Parathyroid adenoma (tissue), 2 donors: ENCODE measurements at regions not wholly inside any gene's neighbourhood (a gene's known extent, or its start where the extent isn't known, plus 50 kb on each side); places are given as distances from the start of the nearest gene placed in this dataset.

ENCODE experiments used
- H2AFZ ChIP-seq: fragments of 300-600 bp; sonication (generic); one replicate; pipeline ENCODE4 v1.7.0; 2017; ENCODE audit warnings: antibody characterized with exemption, mild to moderate bottlenecking
- H3K27ac ChIP-seq: fragments of 300-600 bp; sonication (generic); one replicate; pipeline ENCODE4 v1.7.0; 2017
- H3K27me3 ChIP-seq: fragments of 300-600 bp; sonication (generic); one replicate; pipeline ENCODE4 v1.7.0; 2017; ENCODE audit warnings: low read length; ENCODE audit not compliant: control insufficient read depth, insufficient read depth
- H3K36me3 ChIP-seq: fragments of 300-600 bp; sonication (generic); one replicate; pipeline ENCODE4 v1.7.0; 2017; ENCODE audit warnings: low read length; ENCODE audit not compliant: control insufficient read depth, insufficient read depth
- H3K4me1 ChIP-seq: fragments of 300-600 bp; sonication (generic); one replicate; pipeline ENCODE4 v1.7.0; 2017; ENCODE audit warnings: control low read depth
- H3K4me2 ChIP-seq: fragments of 300-600 bp; sonication (generic); one replicate; pipeline ENCODE4 v1.7.0; 2017; ENCODE audit warnings: low read length
- H3K4me3 ChIP-seq: fragments of 300-600 bp; sonication (generic); one replicate; pipeline ENCODE4 v1.7.0; 2017; ENCODE audit warnings: low read depth, low read length
- H3K79me2 ChIP-seq: fragments of 300-600 bp; sonication (generic); one replicate; pipeline ENCODE4 v1.7.0; 2017; ENCODE audit warnings: control low read depth
- H3K9ac ChIP-seq: fragments of 300-600 bp; sonication (generic); one replicate; pipeline ENCODE4 v1.7.0; 2017; ENCODE audit warnings: mild to moderate bottlenecking
- H3K9me3 ChIP-seq: fragments of 300-600 bp; sonication (generic); one replicate; pipeline ENCODE4 v1.7.0; 2017; ENCODE audit warnings: low read length; ENCODE audit not compliant: control insufficient read depth
- TF ChIP-seq, protein P1 (sequence below): fragments of 300-600 bp; sonication (generic); IDR thresholded peaks from one replicate; pipeline ENCODE4 v1.7.0; 2017; ENCODE audit warnings: antibody characterized with exemption, mild to moderate bottlenecking
- donor health status: primary hyperparathyroidism.

DNA sequence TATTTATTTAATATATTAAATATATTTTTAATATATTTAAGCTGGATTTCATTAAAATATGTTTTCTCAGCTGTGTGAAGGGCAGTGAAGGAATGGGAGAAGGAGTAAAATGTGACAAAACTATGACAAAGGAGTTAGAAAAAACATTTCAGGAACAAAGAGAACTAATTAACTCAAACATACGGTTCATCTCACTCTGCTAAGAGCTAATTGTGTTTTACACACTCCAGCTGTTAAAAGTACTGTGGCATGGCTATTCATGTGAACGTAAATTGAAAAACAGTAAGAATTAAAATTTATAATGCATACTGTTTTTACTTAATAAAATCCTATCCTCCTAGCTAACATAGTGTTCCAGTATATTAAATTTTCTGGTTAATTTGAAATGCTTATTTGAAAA, 262.5 kb upstream of the GNAI1 start:
- H3K4me1 ChIP-seq, result no peaks in the 10 kb centered on the region

GRCh38 chr7:79868010-79868409, 266.6 kb upstream of the GNAI1 start:
- no peaks in the 10 kb centered on the region for H3K9me3 ChIP-seq
- H3K4me1 ChIP-seq, result no peaks in the 10 kb centered on the region
- no peak overlapping the region for H2AFZ ChIP-seq
- H3K9ac ChIP-seq, result no peak overlapping the region
- H3K4me2 ChIP-seq, result no peak overlapping the region
- TF ChIP-seq, protein P1, sequence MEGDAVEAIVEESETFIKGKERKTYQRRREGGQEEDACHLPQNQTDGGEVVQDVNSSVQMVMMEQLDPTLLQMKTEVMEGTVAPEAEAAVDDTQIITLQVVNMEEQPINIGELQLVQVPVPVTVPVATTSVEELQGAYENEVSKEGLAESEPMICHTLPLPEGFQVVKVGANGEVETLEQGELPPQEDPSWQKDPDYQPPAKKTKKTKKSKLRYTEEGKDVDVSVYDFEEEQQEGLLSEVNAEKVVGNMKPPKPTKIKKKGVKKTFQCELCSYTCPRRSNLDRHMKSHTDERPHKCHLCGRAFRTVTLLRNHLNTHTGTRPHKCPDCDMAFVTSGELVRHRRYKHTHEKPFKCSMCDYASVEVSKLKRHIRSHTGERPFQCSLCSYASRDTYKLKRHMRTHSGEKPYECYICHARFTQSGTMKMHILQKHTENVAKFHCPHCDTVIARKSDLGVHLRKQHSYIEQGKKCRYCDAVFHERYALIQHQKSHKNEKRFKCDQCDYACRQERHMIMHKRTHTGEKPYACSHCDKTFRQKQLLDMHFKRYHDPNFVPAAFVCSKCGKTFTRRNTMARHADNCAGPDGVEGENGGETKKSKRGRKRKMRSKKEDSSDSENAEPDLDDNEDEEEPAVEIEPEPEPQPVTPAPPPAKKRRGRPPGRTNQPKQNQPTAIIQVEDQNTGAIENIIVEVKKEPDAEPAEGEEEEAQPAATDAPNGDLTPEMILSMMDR, result no peak
- H3K79me2 ChIP-seq, result no peaks in the 10 kb centered on the region
- H3K27me3 ChIP-seq, result no peaks in the 10 kb centered on the region
- no peak overlapping the region for H3K4me3 ChIP-seq
- no peak overlapping the region for H3K27ac ChIP-seq
- no peaks in the 10 kb centered on the region for H3K36me3 ChIP-seq

More for the DNA sequence above, 262.5 kb upstream of the GNAI1 start:
- Histone ChIP-seq H2AFZ (no peak overlapping the region), H3K27me3 (no peaks in the 10 kb centered on the region), H3K9me3 (no peaks in the 10 kb centered on the region), H3K4me2 (no peak overlapping the region), H3K36me3 (no peaks in the 10 kb centered on the region), H3K79me2 (no peaks in the 10 kb centered on the region), H3K27ac (no peak overlapping the region), H3K9ac (no peak overlapping the region), H3K4me3 (no peak overlapping the region)
- TF ChIP-seq, protein P1, result no peak

GRCh38 chr7:79862447-79863210, 272.0 kb upstream of the GNAI1 start:
- Histone ChIP-seq H3K27ac (no peak overlapping the region), H2AFZ (no peak overlapping the region), H3K36me3 (no peaks in the 10 kb centered on the region), H3K4me3 (no peak overlapping the region), H3K27me3 (no peaks in the 10 kb centered on the region), H3K9ac (no peak overlapping the region), H3K79me2 (no peaks in the 10 kb centered on the region), H3K9me3 (no peaks in the 10 kb centered on the region), H3K4me2 (no peak overlapping the region), H3K4me1 (no peaks in the 10 kb centered on the region)
- TF ChIP-seq, protein P1, result no peak

DNA sequence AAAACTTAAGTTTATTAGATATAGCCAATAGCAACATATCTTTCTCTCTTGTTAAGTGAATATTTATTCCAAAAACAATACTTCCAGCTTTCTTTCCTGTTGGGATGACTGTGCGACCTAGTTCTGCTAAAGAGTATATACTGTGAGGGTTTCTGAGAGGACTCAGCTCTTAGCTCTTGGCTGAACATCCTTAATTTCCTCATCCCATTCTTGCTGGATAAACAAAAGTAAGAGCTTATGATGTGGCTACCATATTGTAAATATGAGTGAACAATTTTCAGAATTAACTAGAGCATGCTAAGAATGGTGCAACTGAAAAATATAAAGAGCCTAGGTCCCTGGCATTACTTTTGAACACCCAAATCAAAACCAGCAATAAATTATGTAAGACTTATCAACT, 279.5 kb upstream of the GNAI1 start:
- no peaks in the 10 kb centered on the region for H3K79me2 ChIP-seq
- H3K4me2 ChIP-seq, result no peak overlapping the region
- H3K27ac ChIP-seq, result no peak overlapping the region
- H3K9me3 ChIP-seq, result no peaks in the 10 kb centered on the region
- no peaks in the 10 kb centered on the region for H3K36me3 ChIP-seq
- H2AFZ ChIP-seq, result no peak overlapping the region
- H3K4me3 ChIP-seq, result no peak overlapping the region
- no peaks in the 10 kb centered on the region for H3K27me3 ChIP-seq
- H3K4me1 ChIP-seq, result no peaks in the 10 kb centered on the region
- no peak overlapping the region for H3K9ac ChIP-seq
- TF ChIP-seq, protein P1, result no peak

- Histone ChIP-seq H3K4me1 (no peaks in the 10 kb centered on the region), H3K9ac (no peak overlapping the region), H3K4me2 (no peak overlapping the region), H3K27ac (no peak overlapping the region), H3K4me3 (no peak overlapping the region), H2AFZ (no peak overlapping the region), H3K36me3 (no peaks in the 10 kb centered on the region), H3K79me2 (no peaks in the 10 kb centered on the region), H3K9me3 (no peaks in the 10 kb centered on the region), H3K27me3 (no peaks in the 10 kb centered on the region)
- TF ChIP-seq, protein P1, result no peak
Observed at GRCh38 chr7:79854621-79855020, 280.0 kb upstream of the GNAI1 start.
